ENCODE measurements at regions not wholly inside any gene's neighbourhood (a gene's known extent, or its start where the extent isn't known, plus 50 kb on each side); places are given as distances from the start of the nearest gene placed in this dataset.

GRCh38 chr16:65659758-65660157 is 537.9 kb upstream of the CDH11 start:
- WGBS, 10 experiments = 84 to 93% (median 92%) methylated on average over 5 to 7 of the region's 7 CpGs; no CpG with 5 or more reads in 7 of the 10 experiments
- Histone ChIP-seq H3K4me3 (no peak overlapping the region), H3K27ac (no peak overlapping the region), H3K4me1 (replicated peaks in 1 of 2) (peaks cover 8 to 34% of the 10 kb centered on the region in 2 donors)
- ATAC-seq (replicated peaks in 6 of 8) = no peak
- in situ Hi-C loops (cut with MboI; ENCODE audit: low pct_unique_long_range_greater_than_20kb in 2 of 9, low sequenced_read_pairs in 9 of 9, unreplicated experiment in 9 of 9) = no loop called here

GRCh38 chr16:65658787-65659220 is 536.9 kb upstream of the CDH11 start:
- 0 to 100% (median 70%) methylated on average over 1 to 2 of the region's 2 CpGs; no CpG with 5 or more reads in 2 of the 10 experiments for WGBS, 10 experiments

GRCh38 chr16:65658349-65658748 is 536.5 kb upstream of the CDH11 start:
- ATAC-seq (replicated peaks in 6 of 8) = peak; percentile 31 to 99 (median 48)
- in situ Hi-C loops (cut with MboI; ENCODE audit: low pct_unique_long_range_greater_than_20kb in 2 of 9, low sequenced_read_pairs in 9 of 9, unreplicated experiment in 9 of 9) = no loop called here
- Histone ChIP-seq H3K4me1 (replicated peaks in 1 of 2) (peaks cover 8 to 31% of the 10 kb centered on the region in 2 donors), H3K4me3 (no peak overlapping the region), H3K27ac (no peak overlapping the region)
- 0 to 100% (median 46%) methylated on average over 1 of the region's 4 CpGs; no CpG with 5 or more reads in 6 of the 10 experiments for WGBS, 10 experiments

More at GRCh38 chr16:65658787-65659220, 536.9 kb upstream of the CDH11 start:
- H3K4me1 ChIP-seq (replicated peaks in 1 of 2) = peaks cover 8 to 31% of the 10 kb centered on the region in 2 donors
- in situ Hi-C loops (cut with MboI; ENCODE audit: low pct_unique_long_range_greater_than_20kb in 2 of 9, low sequenced_read_pairs in 9 of 9, unreplicated experiment in 9 of 9) = no loop called here
- peak in 5 of 8 experiments; percentile 23 to 70 (median 41) for ATAC-seq (replicated peaks in 6 of 8)
- no peak overlapping the region for H3K27ac ChIP-seq
- H3K4me3 ChIP-seq = no peak overlapping the region

GRCh38 chr16:65657556-65657955 is 535.7 kb upstream of the CDH11 start:
- in situ Hi-C loops (cut with MboI; ENCODE audit: low pct_unique_long_range_greater_than_20kb in 2 of 9, low sequenced_read_pairs in 9 of 9, unreplicated experiment in 9 of 9) = no loop called here
- no peak for ATAC-seq (replicated peaks in 6 of 8)
- 100% methylated on average over 1 of the region's 1 CpG; no CpG with 5 or more reads in 6 of the 10 experiments for WGBS, 10 experiments
- Histone ChIP-seq H3K4me1 (replicated peaks in 1 of 2) (peaks cover 8 to 31% of the 10 kb centered on the region in 2 donors), H3K27ac (no peak overlapping the region), H3K4me3 (no peak overlapping the region)

GRCh38 chr16:65657071-65657494 is 535.2 kb upstream of the CDH11 start:
- Histone ChIP-seq H3K27ac (no peak overlapping the region), H3K4me1 (replicated peaks in 1 of 2) (peaks cover 8 to 28% of the 10 kb centered on the region in 2 donors), H3K4me3 (no peak overlapping the region)
- peak in 3 of 8 experiments; percentile 34 to 64 (median 42) for ATAC-seq (replicated peaks in 6 of 8)
- WGBS, 10 experiments = 0 to 100% (median 24%) methylated on average over 1 to 5 of the region's 6 CpGs; no CpG with 5 or more reads in 3 of the 10 experiments
- in situ Hi-C loops (cut with MboI; ENCODE audit: low pct_unique_long_range_greater_than_20kb in 2 of 9, low sequenced_read_pairs in 9 of 9, unreplicated experiment in 9 of 9) = no loop called here

GRCh38 chr16:65655802-65656201 is 533.9 kb upstream of the CDH11 start:
- no peak for ATAC-seq (replicated peaks in 6 of 8)
- 75 to 100% methylated on average over 1 of the region's 3 CpGs; no CpG with 5 or more reads in 8 of the 10 experiments for WGBS, 10 experiments

GRCh38 chr16:65648101-65648500 is 526.2 kb upstream of the CDH11 start:
- H3K27ac ChIP-seq = no peak overlapping the region
- in situ Hi-C loops (cut with MboI; ENCODE audit: low pct_unique_long_range_greater_than_20kb in 2 of 9, low sequenced_read_pairs in 9 of 9, unreplicated experiment in 9 of 9) = no loop called here
- H3K4me3 ChIP-seq = no peak overlapping the region
- ATAC-seq (replicated peaks in 6 of 8) = no peak
- 50 to 100% (median 80%) methylated on average over 1 to 4 of the region's 5 CpGs; no CpG with 5 or more reads in 1 of the 10 experiments for WGBS, 10 experiments
- no peaks in the 10 kb centered on the region for H3K4me1 ChIP-seq (replicated peaks in 1 of 2)

More at GRCh38 chr16:65655802-65656201, 533.9 kb upstream of the CDH11 start:
- in situ Hi-C loops (cut with MboI; ENCODE audit: low pct_unique_long_range_greater_than_20kb in 2 of 9, low sequenced_read_pairs in 9 of 9, unreplicated experiment in 9 of 9) = no loop called here
- Histone ChIP-seq H3K4me3 (no peak overlapping the region), H3K27ac (no peak overlapping the region), H3K4me1 (replicated peaks in 1 of 2) (peaks cover 8 to 26% of the 10 kb centered on the region in 2 donors)

GRCh38 chr16:65644821-65645220 is 523.0 kb upstream of the CDH11 start:
- in situ Hi-C loops (cut with MboI; ENCODE audit: low pct_unique_long_range_greater_than_20kb in 2 of 9, low sequenced_read_pairs in 9 of 9, unreplicated experiment in 9 of 9) = no loop called here
- no peaks in the 10 kb centered on the region for H3K4me1 ChIP-seq (replicated peaks in 1 of 2)
- peak in 1 of 8 experiments; percentile 76 for ATAC-seq (replicated peaks in 6 of 8)
- no peak overlapping the region for H3K4me3 ChIP-seq
- H3K27ac ChIP-seq = no peak overlapping the region
- 13 to 100% (median 75%) methylated on average over 1 to 2 of the region's 2 CpGs; no CpG with 5 or more reads in 1 of the 10 experiments for WGBS, 10 experiments

GRCh38 chr16:65641762-65642289 is 520.0 kb upstream of the CDH11 start:
- in situ Hi-C loops (cut with MboI; ENCODE audit: low pct_unique_long_range_greater_than_20kb in 2 of 9, low sequenced_read_pairs in 9 of 9, unreplicated experiment in 9 of 9) = no loop called here
- H3K4me3 ChIP-seq = no peak overlapping the region
- 74 to 100% (median 86%) methylated on average over 1 to 3 of the region's 3 CpGs; no CpG with 5 or more reads in 2 of the 10 experiments for WGBS, 10 experiments
- H3K4me1 ChIP-seq (replicated peaks in 1 of 2) = no peaks in the 10 kb centered on the region
- no peak for ATAC-seq (replicated peaks in 6 of 8)
- no peak overlapping the region for H3K27ac ChIP-seq

GRCh38 chr16:65641049-65641761 is 519.3 kb upstream of the CDH11 start:
- Histone ChIP-seq H3K4me1 (replicated peaks in 1 of 2) (no peaks in the 10 kb centered on the region), H3K4me3 (no peak overlapping the region), H3K27ac (no peak overlapping the region)
- WGBS, 10 experiments = 43 to 94% (median 83%) methylated on average over 2 to 3 of the region's 3 CpGs
- no peak for ATAC-seq (replicated peaks in 6 of 8)
- in situ Hi-C loops (cut with MboI; ENCODE audit: low pct_unique_long_range_greater_than_20kb in 2 of 9, low sequenced_read_pairs in 9 of 9, unreplicated experiment in 9 of 9) = no loop called here

GRCh38 chr16:65634833-65635232 is 513.0 kb upstream of the CDH11 start:
- no peak overlapping the region for H3K4me3 ChIP-seq
- in situ Hi-C loops (cut with MboI; ENCODE audit: low pct_unique_long_range_greater_than_20kb in 2 of 9, low sequenced_read_pairs in 9 of 9, unreplicated experiment in 9 of 9) = no loop called here
- WGBS, 10 experiments = 71 to 100% (median 100%) methylated on average over 1 of the region's 1 CpG; no CpG with 5 or more reads in 3 of the 10 experiments
- no peak for ATAC-seq (replicated peaks in 6 of 8)
- no peaks in the 10 kb centered on the region for H3K4me1 ChIP-seq (replicated peaks in 1 of 2)
- no peak overlapping the region for H3K27ac ChIP-seq

- 40 to 100% (median 83%) methylated on average over 1 to 3 of the region's 5 CpGs; no CpG with 5 or more reads in 4 of the 10 experiments for WGBS, 10 experiments
- in situ Hi-C loops (cut with MboI; ENCODE audit: low pct_unique_long_range_greater_than_20kb in 2 of 9, low sequenced_read_pairs in 9 of 9, unreplicated experiment in 9 of 9) = no loop called here
- Histone ChIP-seq H3K4me1 (replicated peaks in 1 of 2) (no peaks in the 10 kb centered on the region), H3K27ac (no peak overlapping the region), H3K4me3 (no peak overlapping the region)
- no peak for ATAC-seq (replicated peaks in 6 of 8)
Observed at GRCh38 chr16:65634291-65634690, 512.4 kb upstream of the CDH11 start.

GRCh38 chr16:65624666-65625065 is 502.8 kb upstream of the CDH11 start:
- ATAC-seq (replicated peaks in 6 of 8) = no peak
- Histone ChIP-seq H3K27ac (no peak overlapping the region), H3K4me1 (replicated peaks in 1 of 2) (no peaks in the 10 kb centered on the region), H3K4me3 (no peak overlapping the region)
- WGBS, 10 experiments = 27 to 100% (median 86%) methylated on average over 1 to 2 of the region's 2 CpGs; no CpG with 5 or more reads in 2 of the 10 experiments
- in situ Hi-C loops (cut with MboI; ENCODE audit: low pct_unique_long_range_greater_than_20kb in 2 of 9, low sequenced_read_pairs in 9 of 9, unreplicated experiment in 9 of 9) = no loop called here
